ENCODE measurements at regions not wholly inside any gene's neighbourhood (a gene's known extent, or its start where the extent isn't known, plus 50 kb on each side); places are given as distances from the start of the nearest gene placed in this dataset.

- TF ChIP-seq CTCF (IDR thresholded peaks at IDR 0.05) = no peak
- TF ChIP-seq POLR2A (IDR thresholded peaks at IDR 0.05) = no peak
- TF ChIP-seq POLR2AphosphoS5 (IDR thresholded peaks at IDR 0.05; ENCODE audit: insufficient read depth in 1 of 2, low read depth in 1 of 2) = no peak
These were observed 93.8 kb downstream of the TMEM30B start for GRCh38 chr14:61187196-61187905.

Data from vagina (tissue), 2 donors.